Aorta (tissue), 5 donors: ENCODE measurements at regions not wholly inside any gene's neighbourhood (a gene's known extent, or its start where the extent isn't known, plus 50 kb on each side); places are given as distances from the start of the nearest gene placed in this dataset.

ENCODE experiments used
- ATAC-seq: fragments of 200-7000 bp; cut with Tn5 transposase; one replicate; pipeline ENCODE4 v1.9.1; 2022; ENCODE audit warnings: moderate library complexity; ENCODE audit not compliant: low FRiP score
- DNase-seq, 2 donors: peaks; one replicate each; pipeline ENCODE4 v3.0.0-alpha.2; 2020
- H3K27ac ChIP-seq, 2 donors: one replicate each; pipeline ENCODE4 v1.5.1; 2013; ENCODE audit warnings: low read length in 2 of 2, mild to moderate bottlenecking in 2 of 2, moderate library complexity in 2 of 2, control low read depth in 1 of 2, inconsistent platforms in 1 of 2, low read depth in 1 of 2
- H3K27me3 ChIP-seq, 2 donors: one replicate each; pipeline ENCODE4 v1.6.1; 2013; ENCODE audit warnings: control low read depth in 1 of 2, low read length in 1 of 2, mild to moderate bottlenecking in 1 of 2, moderate library complexity in 1 of 2; ENCODE audit not compliant: insufficient read depth in 2 of 2, control insufficient read depth in 1 of 2
- H3K36me3 ChIP-seq, 2 donors: one replicate each; pipeline ENCODE4 v1.6.1; 2013; ENCODE audit warnings: control low read depth in 1 of 2, low read length in 1 of 2, mild to moderate bottlenecking in 1 of 2; ENCODE audit not compliant: insufficient read depth in 2 of 2, control insufficient read depth in 1 of 2
- H3K4me1 ChIP-seq, 2 donors: one replicate each; pipeline ENCODE4 v1.6.1; 2013; ENCODE audit warnings: low read length in 2 of 2, control low read depth in 1 of 2, mild to moderate bottlenecking in 1 of 2, moderate library complexity in 1 of 2; ENCODE audit not compliant: insufficient read depth in 2 of 2, control insufficient read depth in 1 of 2
- H3K4me3 ChIP-seq, 2 donors: one replicate each; pipeline ENCODE4 v1.5.1; 2013; ENCODE audit warnings: low read length in 2 of 2, control low read depth in 1 of 2, mild to moderate bottlenecking in 1 of 2
- H3K9me3 ChIP-seq: one replicate; pipeline ENCODE4 v1.6.1; 2013; ENCODE audit warnings: mild to moderate bottlenecking, low read length; ENCODE audit not compliant: control insufficient read depth
- WGBS, 2 donors: extraction: QIAGEN DNeasy Blood & Tissue Kit; methylation state at CpG; one replicate each; pipeline ENCODE4 v1.1.7; 2013; 5-methylcytosine and 5-hydroxymethylcytosine counted together
- intact Hi-C, 2 donors: fragments of 100-400 bp; cut with DNase I; formaldehyde crosslinking; loops; one replicate each; pipeline versions ENCODE4 v1.14.2 to v1.15.0; 2022
- donor health status: healthy with polysubstance abuse.
- donor health status: Bipolar disorder and iron deficiency.
- donor health status: DM: no; HTN: no; CAD: no.
- donor health status: DM: no; HTN: no; CAD: no.
- donor health status: DM: yes; HTN: yes; CAD: no.

GRCh38 chr6:41404182-41404845 is 68.9 kb downstream of the NCR2 start:
- Histone ChIP-seq H3K27me3 (no peaks in the 10 kb centered on the region), H3K36me3 (no peaks in the 10 kb centered on the region)

GRCh38 chr6:41405941-41406727 is 70.7 kb downstream of the NCR2 start:
- H3K9me3 ChIP-seq: peaks cover 2% of the 10 kb centered on the region
- no peak for DNase-seq
- WGBS, 2 donors: 69 to 71% methylated on average over 15 of the region's 15 CpGs
- no peak for ATAC-seq
- no peaks in the 10 kb centered on the region for H3K36me3 ChIP-seq
- H3K27ac ChIP-seq: no peak overlapping the region
- H3K4me1 ChIP-seq: no peaks in the 10 kb centered on the region
- intact Hi-C loops: no loop called here
- no peaks in the 10 kb centered on the region for H3K27me3 ChIP-seq
- H3K4me3 ChIP-seq: no peak overlapping the region

More at GRCh38 chr6:41404182-41404845, 68.9 kb downstream of the NCR2 start:
- DNase-seq (no peak), ATAC-seq (no peak)
- Histone ChIP-seq H3K27ac (no peak overlapping the region), H3K4me1 (no peaks in the 10 kb centered on the region), H3K9me3 (peaks cover 2% of the 10 kb centered on the region), H3K4me3 (no peak overlapping the region)
- intact Hi-C loops: no loop called here
- WGBS, 2 donors: 59 to 63% methylated on average over 5 of the region's 5 CpGs

- H3K27me3 ChIP-seq: no peaks in the 10 kb centered on the region
- intact Hi-C loops: no loop called here
- no peaks in the 10 kb centered on the region for H3K9me3 ChIP-seq
- H3K27ac ChIP-seq: no peak overlapping the region
- DNase-seq: no peak
- no peaks in the 10 kb centered on the region for H3K36me3 ChIP-seq
- ATAC-seq: no peak
- 48 to 52% methylated on average over 54 to 63 of the region's 63 CpGs for WGBS, 2 donors
- no peak overlapping the region for H3K4me3 ChIP-seq
- no peaks in the 10 kb centered on the region for H3K4me1 ChIP-seq
These were observed 71.5 kb downstream of the NCR2 start for GRCh38 chr6:41406728-41407489.

GRCh38 chr6:41408576-41408975 is 73.2 kb downstream of the NCR2 start:
- ATAC-seq: no peak
- Histone ChIP-seq H3K27me3 (no peaks in the 10 kb centered on the region), H3K9me3 (no peaks in the 10 kb centered on the region), H3K27ac (no peak overlapping the region), H3K4me1 (no peaks in the 10 kb centered on the region), H3K4me3 (no peak overlapping the region), H3K36me3 (no peaks in the 10 kb centered on the region)
- DNase-seq: no peak
- intact Hi-C loops: no loop called here
- 95% methylated on average over 20 of the region's 20 CpGs for WGBS, 2 donors

DNA sequence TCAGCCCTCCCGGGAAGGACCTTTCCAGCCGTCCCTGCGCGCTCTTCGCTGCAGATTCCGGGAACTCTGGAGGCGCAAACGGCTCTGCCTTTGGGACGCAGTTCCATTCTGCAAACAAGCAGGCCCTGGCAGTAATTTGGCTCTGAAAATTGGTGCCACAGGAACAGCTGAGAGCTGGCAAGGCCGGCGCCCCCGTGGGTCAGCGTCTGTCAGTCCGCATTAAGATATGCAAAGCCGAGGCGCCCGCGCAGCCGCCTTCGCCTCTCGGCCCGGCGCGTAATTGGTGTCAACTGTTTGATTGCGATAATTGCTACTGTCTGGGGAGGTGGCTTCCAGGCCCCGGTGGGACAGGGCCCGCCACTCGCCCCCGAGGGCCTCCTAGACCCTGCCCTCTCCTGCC is 73.6 kb downstream of the NCR2 start:
- 93 to 95% methylated on average over 29 of the region's 29 CpGs for WGBS, 2 donors
- no peaks in the 10 kb centered on the region for H3K27me3 ChIP-seq

GRCh38 chr6:41409489-41409888 is 74.1 kb downstream of the NCR2 start:
- H3K4me1 ChIP-seq: no peaks in the 10 kb centered on the region
- WGBS, 2 donors: 89 to 94% methylated on average over 4 to 5 of the region's 5 CpGs
- no peak for ATAC-seq
- no peaks in the 10 kb centered on the region for H3K27me3 ChIP-seq
- DNase-seq: no peak
- no peak overlapping the region for H3K27ac ChIP-seq
- H3K36me3 ChIP-seq: no peaks in the 10 kb centered on the region
- H3K9me3 ChIP-seq: no peaks in the 10 kb centered on the region
- no peak overlapping the region for H3K4me3 ChIP-seq
- intact Hi-C loops: no loop called here

More for the DNA sequence above, 73.6 kb downstream of the NCR2 start:
- intact Hi-C loops: no loop called here
- H3K36me3 ChIP-seq: no peaks in the 10 kb centered on the region
- DNase-seq: no peak
- H3K27ac ChIP-seq: no peak overlapping the region
- H3K9me3 ChIP-seq: no peaks in the 10 kb centered on the region
- no peaks in the 10 kb centered on the region for H3K4me1 ChIP-seq
- H3K4me3 ChIP-seq: no peak overlapping the region
- ATAC-seq: no peak

- ATAC-seq: no peak
- DNase-seq: no peak
- WGBS, 2 donors: 86 to 96% methylated on average over 5 of the region's 5 CpGs
- Histone ChIP-seq H3K27ac (no peak overlapping the region), H3K9me3 (no peaks in the 10 kb centered on the region), H3K36me3 (no peaks in the 10 kb centered on the region), H3K27me3 (no peaks in the 10 kb centered on the region), H3K4me1 (no peaks in the 10 kb centered on the region), H3K4me3 (no peak overlapping the region)
- intact Hi-C loops: no loop called here
These were observed 76.6 kb downstream of the NCR2 start for GRCh38 chr6:41411961-41412360.

GRCh38 chr6:41413250-41413649 is 77.8 kb downstream of the NCR2 start:
- 13 to 42% methylated on average over 10 to 11 of the region's 11 CpGs for WGBS, 2 donors
- DNase-seq: no peak
- H3K27me3 ChIP-seq: no peaks in the 10 kb centered on the region
- H3K4me3 ChIP-seq: no peak overlapping the region
- no peaks in the 10 kb centered on the region for H3K4me1 ChIP-seq
- no peak overlapping the region for H3K27ac ChIP-seq
- H3K36me3 ChIP-seq: no peaks in the 10 kb centered on the region
- no peak for ATAC-seq
- intact Hi-C loops: no loop called here
- no peaks in the 10 kb centered on the region for H3K9me3 ChIP-seq
